H1 (cell line): ENCODE measurements at regions not wholly inside any gene's neighbourhood (a gene's known extent, or its start where the extent isn't known, plus 50 kb on each side); places are given as distances from the start of the nearest gene placed in this dataset.

Source experiments
- BACH1 ChIP-seq: IDR thresholded peaks from 2 replicates; pipeline ENCODE4 v1.6.1; 2012; ENCODE audit warnings: low read length, improper control_type of control experiment
- MAFK ChIP-seq: IDR thresholded peaks from 2 replicates; pipeline ENCODE4 v1.6.1; 2012; ENCODE audit warnings: low read depth, mild to moderate bottlenecking, improper control_type of control experiment, low read length
- SIRT6 ChIP-seq: IDR thresholded peaks from one replicate; pipeline ENCODE4 v1.7.1; 2012; ENCODE audit warnings: low read length, inconsistent platforms
- SIX5 ChIP-seq: IDR thresholded peaks from 2 replicates; pipeline ENCODE4 v1.6.1; 2011; ENCODE audit warnings: mild to moderate bottlenecking, low read depth, low read length
- SP1 ChIP-seq: IDR thresholded peaks from 2 replicates; pipeline ENCODE4 v1.6.1; 2011; ENCODE audit warnings: low read depth, low read length
- TAF1 ChIP-seq: IDR thresholded peaks from 2 replicates; pipeline ENCODE4 v1.6.1; 2011; ENCODE audit warnings: mild to moderate bottlenecking, low read depth, low read length
- TAF7 ChIP-seq: optimal IDR thresholded peaks from 2 replicates; pipeline ENCODE3; 2011; ENCODE audit warnings: low read depth, mild to moderate bottlenecking, inconsistent platforms, low read length, moderate library complexity, borderline replicate concordance
- TF ChIP-seq, protein P1 (sequence below): fragments of 300-600 bp; sonication (generic); IDR thresholded peaks from 2 replicates; pipeline ENCODE4 v1.7.1; 2012; ENCODE audit warnings: low read length, moderate library complexity, mild to moderate bottlenecking, inconsistent platforms; ENCODE audit not compliant: insufficient replicate concordance
- TF ChIP-seq, protein P2 (sequence below): IDR thresholded peaks from 2 replicates; pipeline ENCODE4 v1.6.1; 2011; ENCODE audit warnings: low read depth, mild to moderate bottlenecking, low read length; ENCODE audit not compliant: insufficient read depth

DNA sequence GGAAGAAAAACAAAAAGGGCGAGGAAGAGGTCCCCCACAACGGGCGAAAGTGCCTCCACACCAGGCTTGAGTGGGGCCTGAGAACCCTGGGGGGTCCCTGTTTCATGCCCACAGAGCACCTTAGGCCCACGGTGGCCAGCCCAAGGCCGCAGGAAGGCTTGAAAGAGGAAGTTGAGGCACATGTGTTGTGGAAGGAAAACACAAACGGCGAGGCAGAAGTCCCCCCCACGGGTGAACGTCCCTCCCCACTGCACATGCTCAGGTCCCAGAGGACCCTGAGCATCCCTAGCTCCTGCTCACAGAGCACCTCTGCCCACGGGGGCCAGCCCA lies 371.5 kb downstream of the ALG10 start (continued):
- TF ChIP-seq, protein P1, sequence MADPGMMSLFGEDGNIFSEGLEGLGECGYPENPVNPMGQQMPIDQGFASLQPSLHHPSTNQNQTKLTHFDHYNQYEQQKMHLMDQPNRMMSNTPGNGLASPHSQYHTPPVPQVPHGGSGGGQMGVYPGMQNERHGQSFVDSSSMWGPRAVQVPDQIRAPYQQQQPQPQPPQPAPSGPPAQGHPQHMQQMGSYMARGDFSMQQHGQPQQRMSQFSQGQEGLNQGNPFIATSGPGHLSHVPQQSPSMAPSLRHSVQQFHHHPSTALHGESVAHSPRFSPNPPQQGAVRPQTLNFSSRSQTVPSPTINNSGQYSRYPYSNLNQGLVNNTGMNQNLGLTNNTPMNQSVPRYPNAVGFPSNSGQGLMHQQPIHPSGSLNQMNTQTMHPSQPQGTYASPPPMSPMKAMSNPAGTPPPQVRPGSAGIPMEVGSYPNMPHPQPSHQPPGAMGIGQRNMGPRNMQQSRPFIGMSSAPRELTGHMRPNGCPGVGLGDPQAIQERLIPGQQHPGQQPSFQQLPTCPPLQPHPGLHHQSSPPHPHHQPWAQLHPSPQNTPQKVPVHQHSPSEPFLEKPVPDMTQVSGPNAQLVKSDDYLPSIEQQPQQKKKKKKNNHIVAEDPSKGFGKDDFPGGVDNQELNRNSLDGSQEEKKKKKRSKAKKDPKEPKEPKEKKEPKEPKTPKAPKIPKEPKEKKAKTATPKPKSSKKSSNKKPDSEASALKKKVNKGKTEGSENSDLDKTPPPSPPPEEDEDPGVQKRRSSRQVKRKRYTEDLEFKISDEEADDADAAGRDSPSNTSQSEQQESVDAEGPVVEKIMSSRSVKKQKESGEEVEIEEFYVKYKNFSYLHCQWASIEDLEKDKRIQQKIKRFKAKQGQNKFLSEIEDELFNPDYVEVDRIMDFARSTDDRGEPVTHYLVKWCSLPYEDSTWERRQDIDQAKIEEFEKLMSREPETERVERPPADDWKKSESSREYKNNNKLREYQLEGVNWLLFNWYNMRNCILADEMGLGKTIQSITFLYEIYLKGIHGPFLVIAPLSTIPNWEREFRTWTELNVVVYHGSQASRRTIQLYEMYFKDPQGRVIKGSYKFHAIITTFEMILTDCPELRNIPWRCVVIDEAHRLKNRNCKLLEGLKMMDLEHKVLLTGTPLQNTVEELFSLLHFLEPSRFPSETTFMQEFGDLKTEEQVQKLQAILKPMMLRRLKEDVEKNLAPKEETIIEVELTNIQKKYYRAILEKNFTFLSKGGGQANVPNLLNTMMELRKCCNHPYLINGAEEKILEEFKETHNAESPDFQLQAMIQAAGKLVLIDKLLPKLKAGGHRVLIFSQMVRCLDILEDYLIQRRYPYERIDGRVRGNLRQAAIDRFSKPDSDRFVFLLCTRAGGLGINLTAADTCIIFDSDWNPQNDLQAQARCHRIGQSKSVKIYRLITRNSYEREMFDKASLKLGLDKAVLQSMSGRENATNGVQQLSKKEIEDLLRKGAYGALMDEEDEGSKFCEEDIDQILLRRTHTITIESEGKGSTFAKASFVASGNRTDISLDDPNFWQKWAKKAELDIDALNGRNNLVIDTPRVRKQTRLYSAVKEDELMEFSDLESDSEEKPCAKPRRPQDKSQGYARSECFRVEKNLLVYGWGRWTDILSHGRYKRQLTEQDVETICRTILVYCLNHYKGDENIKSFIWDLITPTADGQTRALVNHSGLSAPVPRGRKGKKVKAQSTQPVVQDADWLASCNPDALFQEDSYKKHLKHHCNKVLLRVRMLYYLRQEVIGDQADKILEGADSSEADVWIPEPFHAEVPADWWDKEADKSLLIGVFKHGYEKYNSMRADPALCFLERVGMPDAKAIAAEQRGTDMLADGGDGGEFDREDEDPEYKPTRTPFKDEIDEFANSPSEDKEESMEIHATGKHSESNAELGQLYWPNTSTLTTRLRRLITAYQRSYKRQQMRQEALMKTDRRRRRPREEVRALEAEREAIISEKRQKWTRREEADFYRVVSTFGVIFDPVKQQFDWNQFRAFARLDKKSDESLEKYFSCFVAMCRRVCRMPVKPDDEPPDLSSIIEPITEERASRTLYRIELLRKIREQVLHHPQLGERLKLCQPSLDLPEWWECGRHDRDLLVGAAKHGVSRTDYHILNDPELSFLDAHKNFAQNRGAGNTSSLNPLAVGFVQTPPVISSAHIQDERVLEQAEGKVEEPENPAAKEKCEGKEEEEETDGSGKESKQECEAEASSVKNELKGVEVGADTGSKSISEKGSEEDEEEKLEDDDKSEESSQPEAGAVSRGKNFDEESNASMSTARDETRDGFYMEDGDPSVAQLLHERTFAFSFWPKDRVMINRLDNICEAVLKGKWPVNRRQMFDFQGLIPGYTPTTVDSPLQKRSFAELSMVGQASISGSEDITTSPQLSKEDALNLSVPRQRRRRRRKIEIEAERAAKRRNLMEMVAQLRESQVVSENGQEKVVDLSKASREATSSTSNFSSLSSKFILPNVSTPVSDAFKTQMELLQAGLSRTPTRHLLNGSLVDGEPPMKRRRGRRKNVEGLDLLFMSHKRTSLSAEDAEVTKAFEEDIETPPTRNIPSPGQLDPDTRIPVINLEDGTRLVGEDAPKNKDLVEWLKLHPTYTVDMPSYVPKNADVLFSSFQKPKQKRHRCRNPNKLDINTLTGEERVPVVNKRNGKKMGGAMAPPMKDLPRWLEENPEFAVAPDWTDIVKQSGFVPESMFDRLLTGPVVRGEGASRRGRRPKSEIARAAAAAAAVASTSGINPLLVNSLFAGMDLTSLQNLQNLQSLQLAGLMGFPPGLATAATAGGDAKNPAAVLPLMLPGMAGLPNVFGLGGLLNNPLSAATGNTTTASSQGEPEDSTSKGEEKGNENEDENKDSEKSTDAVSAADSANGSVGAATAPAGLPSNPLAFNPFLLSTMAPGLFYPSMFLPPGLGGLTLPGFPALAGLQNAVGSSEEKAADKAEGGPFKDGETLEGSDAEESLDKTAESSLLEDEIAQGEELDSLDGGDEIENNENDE = no peak
- no peak for TF ChIP-seq SIRT6
- no peak for TF ChIP-seq TAF1
- no peak for TF ChIP-seq BACH1
- TF ChIP-seq TAF7 = no peak
- no peak for TF ChIP-seq SIX5
- TF ChIP-seq MAFK = no peak
- TF ChIP-seq, protein P2, sequence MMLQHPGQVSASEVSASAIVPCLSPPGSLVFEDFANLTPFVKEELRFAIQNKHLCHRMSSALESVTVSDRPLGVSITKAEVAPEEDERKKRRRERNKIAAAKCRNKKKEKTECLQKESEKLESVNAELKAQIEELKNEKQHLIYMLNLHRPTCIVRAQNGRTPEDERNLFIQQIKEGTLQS = no peak
- no peak for TF ChIP-seq SP1
